PFSK-1 (cell line): ENCODE measurements at regions not wholly inside any gene's neighbourhood (a gene's known extent, or its start where the extent isn't known, plus 50 kb on each side); places are given as distances from the start of the nearest gene placed in this dataset.

ENCODE experiments used
- FOXP2 ChIP-seq: optimal IDR thresholded peaks from 2 replicates; pipeline ENCODE3; 2011; ENCODE audit warnings: borderline replicate concordance, control low read depth, inconsistent platforms; ENCODE audit not compliant: insufficient read depth; ENCODE audit errors: extremely low read length, extremely low read depth
- POLR2AphosphoS5 ChIP-seq: IDR thresholded peaks from 2 replicates; pipeline ENCODE4 v1.6.1; 2012; ENCODE audit warnings: low read depth, mild to moderate bottlenecking, control low read depth, low read length, moderate library complexity
- REST ChIP-seq, 2 experiments: IDR thresholded peaks; 2 replicates each; pipeline versions ENCODE4 v1.6.1 to v1.8.0; 2011 to 2012; ENCODE audit warnings: low read depth in 2 of 2, low read length in 2 of 2, control low read depth in 1 of 2, inconsistent platforms in 1 of 2, mild to moderate bottlenecking in 1 of 2, moderate library complexity in 1 of 2; ENCODE audit not compliant: insufficient read depth in 1 of 2
- SIN3A ChIP-seq: IDR thresholded peaks from 2 replicates; pipeline ENCODE4 v1.6.1; 2012; ENCODE audit warnings: mild to moderate bottlenecking, low read length, moderate library complexity, borderline replicate concordance; ENCODE audit not compliant: insufficient read depth
- TAF1 ChIP-seq: IDR thresholded peaks from 2 replicates; pipeline ENCODE4 v1.6.1; 2012; ENCODE audit warnings: low read length, control low read depth, borderline replicate concordance; ENCODE audit not compliant: insufficient read depth

DNA sequence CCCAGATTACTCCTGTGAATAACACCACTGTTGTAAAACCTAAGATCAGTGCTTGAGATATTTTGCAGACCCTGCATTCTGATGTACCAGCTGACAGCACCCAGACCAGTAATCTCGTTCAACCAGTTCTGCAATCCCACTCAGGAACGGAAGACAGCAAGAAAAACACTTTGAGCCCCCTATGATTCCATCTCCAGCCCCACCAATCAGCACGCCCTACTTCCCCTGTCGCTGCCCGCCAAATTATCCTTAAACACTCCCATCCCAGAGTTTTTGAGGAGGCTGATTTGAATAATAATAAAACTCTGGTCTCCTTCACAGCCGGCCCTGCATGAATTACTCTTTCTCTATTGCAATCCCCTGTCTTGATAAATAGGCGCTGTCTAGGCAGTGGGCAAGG, 173.9 kb upstream of the CDH2 start:
- TF ChIP-seq REST (IDR thresholded peaks at IDR 0.05; ENCODE audit: insufficient read depth in 1 of 2, low read depth in 2 of 2, low read length in 2 of 2), result no peak
- TF ChIP-seq SIN3A, result no peak
- TF ChIP-seq TAF1, result no peak
- TF ChIP-seq POLR2AphosphoS5, result no peak
- no peak for TF ChIP-seq FOXP2

GRCh38 chr18:28342231-28342630, 165.3 kb upstream of the CDH2 start:
- TF ChIP-seq SIN3A, result no peak
- no peak for TF ChIP-seq TAF1
- TF ChIP-seq FOXP2, result no peak
- no peak for TF ChIP-seq REST (IDR thresholded peaks at IDR 0.05; ENCODE audit: insufficient read depth in 1 of 2, low read depth in 2 of 2, low read length in 2 of 2)
- no peak for TF ChIP-seq POLR2AphosphoS5

DNA sequence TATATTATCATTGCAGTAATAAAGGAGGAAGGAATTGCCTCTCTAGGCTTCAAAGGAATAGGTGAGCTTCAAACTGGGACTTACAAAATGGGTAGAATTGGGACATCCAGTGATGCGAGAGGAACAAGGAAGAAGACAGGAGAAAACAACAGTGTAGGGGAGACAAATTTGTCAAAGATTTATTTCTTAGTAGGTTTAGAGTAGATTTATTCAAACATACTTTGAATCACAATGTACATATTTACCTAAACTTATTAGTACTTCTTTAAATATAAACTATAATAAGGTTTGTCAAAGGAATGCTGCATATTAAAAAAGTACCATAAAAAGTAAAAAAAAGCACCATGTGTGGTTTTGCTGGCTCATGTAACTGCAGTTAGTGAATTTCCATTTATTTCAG, 161.4 kb upstream of the CDH2 start:
- TF ChIP-seq SIN3A (no peak), FOXP2 (no peak), TAF1 (no peak), REST (IDR thresholded peaks at IDR 0.05; ENCODE audit: insufficient read depth in 1 of 2, low read depth in 2 of 2, low read length in 2 of 2) (no peak), POLR2AphosphoS5 (no peak)

DNA sequence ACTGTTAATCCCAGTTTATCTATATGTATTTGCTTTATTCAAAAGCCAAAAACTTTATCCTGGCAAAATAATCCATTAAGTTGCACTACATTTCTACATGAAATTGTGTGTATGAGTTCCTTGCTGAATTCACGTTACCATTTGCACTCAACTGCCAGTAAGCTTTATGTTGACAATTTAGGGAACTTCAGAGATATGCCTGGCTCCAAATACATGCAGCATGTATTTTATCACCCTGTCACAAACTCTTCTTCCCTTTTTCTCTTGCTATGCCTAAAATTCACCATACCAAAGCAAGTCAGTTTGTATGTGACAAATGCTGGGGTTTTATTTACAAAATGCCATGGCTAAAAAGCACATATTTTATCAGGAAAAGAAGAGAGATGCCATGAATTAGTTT, 157.6 kb upstream of the CDH2 start:
- no peak for TF ChIP-seq TAF1
- TF ChIP-seq REST (IDR thresholded peaks at IDR 0.05; ENCODE audit: insufficient read depth in 1 of 2, low read depth in 2 of 2, low read length in 2 of 2), result no peak
- no peak for TF ChIP-seq POLR2AphosphoS5
- TF ChIP-seq SIN3A, result no peak
- TF ChIP-seq FOXP2, result no peak

- no peak for TF ChIP-seq SIN3A
- TF ChIP-seq POLR2AphosphoS5, result no peak
- no peak for TF ChIP-seq TAF1
- TF ChIP-seq REST (IDR thresholded peaks at IDR 0.05; ENCODE audit: insufficient read depth in 1 of 2, low read depth in 2 of 2, low read length in 2 of 2), result no peak
- TF ChIP-seq FOXP2, result no peak
These were observed 155.1 kb upstream of the CDH2 start for GRCh38 chr18:28332071-28332470.
